SW 1271 (cell line): ENCODE measurements at regions not wholly inside any gene's neighbourhood (a gene's known extent, or its start where the extent isn't known, plus 50 kb on each side); places are given as distances from the start of the nearest gene placed in this dataset.
"Not testable (repeated sequence)": the region's sequence is repeated elsewhere in the genome, so short reads cannot be mapped to it uniquely, and the experiment has no call there.

ENCODE experiments used
- DNase-seq, 2 experiments: peaks; one replicate each; lab custom pipeline; 2025; lab: John Stamatoyannopoulos, UW

GRCh38 chr4:124053872-124054538 is 657.4 kb downstream of the SPRY1 start:
- no peak for DNase-seq

- no peak for DNase-seq
Observed at GRCh38 chr4:124055336-124055735, 657.2 kb downstream of the ANKRD50 start.

GRCh38 chr4:124055896-124056295 is 656.6 kb downstream of the ANKRD50 start:
- no peak for DNase-seq

GRCh38 chr4:124060261-124060918 is 652.1 kb downstream of the ANKRD50 start:
- DNase-seq = peak in 1 of 2 experiments; percentile 4

- DNase-seq = no peak
Observed at GRCh38 chr4:124061413-124061812, 651.1 kb downstream of the ANKRD50 start.

GRCh38 chr4:124065422-124065821 is 647.1 kb downstream of the ANKRD50 start:
- DNase-seq = no peak

- no peak for DNase-seq
Observed at GRCh38 chr4:124065936-124066335, 646.6 kb downstream of the ANKRD50 start.

GRCh38 chr4:124066595-124066994 is 645.9 kb downstream of the ANKRD50 start:
- DNase-seq = no peak

GRCh38 chr4:124067046-124067445 is 645.5 kb downstream of the ANKRD50 start:
- DNase-seq = no peak

GRCh38 chr4:124070688-124071484 is 641.6 kb downstream of the ANKRD50 start:
- DNase-seq = no peak

GRCh38 chr4:124075276-124075675 is 637.3 kb downstream of the ANKRD50 start:
- DNase-seq = not testable (repeated sequence)

- no peak for DNase-seq
Observed at GRCh38 chr4:124079174-124079780, 633.3 kb downstream of the ANKRD50 start.

GRCh38 chr4:124083711-124084110 is 628.8 kb downstream of the ANKRD50 start:
- no peak for DNase-seq

- DNase-seq = no peak
Observed at GRCh38 chr4:124085561-124086180, 626.9 kb downstream of the ANKRD50 start.

GRCh38 chr4:124090021-124090420 is 622.5 kb downstream of the ANKRD50 start:
- DNase-seq = no peak

- no peak for DNase-seq
Observed at GRCh38 chr4:124092101-124092500, 620.4 kb downstream of the ANKRD50 start.

GRCh38 chr4:124092541-124092984 is 620.0 kb downstream of the ANKRD50 start:
- DNase-seq = no peak

GRCh38 chr4:124095621-124096020 is 616.9 kb downstream of the ANKRD50 start:
- no peak for DNase-seq

GRCh38 chr4:124096290-124096689 is 616.2 kb downstream of the ANKRD50 start:
- no peak for DNase-seq

- no peak for DNase-seq
Observed at GRCh38 chr4:124097447-124097846, 615.1 kb downstream of the ANKRD50 start.

- DNase-seq = no peak
Observed at GRCh38 chr4:124104101-124104500, 608.4 kb downstream of the ANKRD50 start.

- DNase-seq = no peak
Observed at GRCh38 chr4:124104628-124105027, 607.9 kb downstream of the ANKRD50 start.
